Neural cell (in vitro differentiated cells): ENCODE measurements at regions not wholly inside any gene's neighbourhood (a gene's known extent, or its start where the extent isn't known, plus 50 kb on each side); places are given as distances from the start of the nearest gene placed in this dataset.

Experiments
- H2AFZ ChIP-seq: fragments of 200-600, 300-800 bp; sonication (generic), shearing (Covaris generic); 2 replicates; pipeline ENCODE4 v1.6.0; 2014; ENCODE audit warnings: low read depth, mild to moderate bottlenecking, antibody characterized with exemption, low read length, moderate library complexity
- H3F3A ChIP-seq: fragments of 200-600 bp; shearing (Covaris generic); 2 replicates; pipeline ENCODE4 v1.6.1; 2016; ENCODE audit warnings: mild to moderate bottlenecking, moderate library complexity, mixed read lengths, antibody characterized with exemption, low read length; ENCODE audit not compliant: insufficient read depth, poor library complexity, severe bottlenecking
- H3K27ac ChIP-seq: fragments of 200-600, 300-800 bp; sonication (generic), shearing (Covaris generic); 2 replicates; pipeline ENCODE4 v1.5.1; 2014; ENCODE audit warnings: mild to moderate bottlenecking, low read length, moderate library complexity
- H3K27me3 ChIP-seq: fragments of 300-800, 200-600 bp; sonication (generic), shearing (Covaris generic); 2 replicates; pipeline ENCODE4 v1.6.0; 2014; ENCODE audit warnings: mild to moderate bottlenecking, low read depth, low read length, moderate library complexity; ENCODE audit not compliant: insufficient read depth
- H3K36me3 ChIP-seq: fragments of 300-800, 200-600 bp; sonication (generic), shearing (Covaris generic); 2 replicates; pipeline ENCODE4 v1.5.1; 2014; ENCODE audit warnings: mild to moderate bottlenecking, antibody characterized with exemption, low read length, moderate library complexity; ENCODE audit not compliant: insufficient read depth
- H3K4me2 ChIP-seq: fragments of 300-800, 200-600 bp; sonication (generic), shearing (Covaris generic); 2 replicates; pipeline ENCODE4 v1.6.0; 2014; ENCODE audit warnings: mild to moderate bottlenecking, low read length
- H3K4me3 ChIP-seq: fragments of 300-800, 200-600 bp; sonication (generic), shearing (Covaris generic); 2 replicates; pipeline ENCODE4 v1.5.1; 2014; ENCODE audit warnings: mild to moderate bottlenecking, low read length, moderate library complexity
- H3K79me2 ChIP-seq: fragments of 200-600 bp; shearing (Covaris generic); replicated peaks from 2 replicates; pipeline ENCODE4 v1.6.0; 2014; ENCODE audit warnings: mild to moderate bottlenecking, low read length, moderate library complexity; ENCODE audit not compliant: insufficient read depth
- H3K9ac ChIP-seq: fragments of 300-800, 200-600 bp; sonication (generic), shearing (Covaris generic); 2 replicates; pipeline ENCODE4 v1.6.1; 2016; ENCODE audit warnings: mild to moderate bottlenecking, low read length, mixed read lengths
- H3K9me2 ChIP-seq: fragments of 200-600 bp; shearing (Covaris generic); 2 replicates; pipeline ENCODE4 v1.6.1; 2016; ENCODE audit warnings: mild to moderate bottlenecking, low read length, mixed read lengths; ENCODE audit not compliant: insufficient read depth
- H3K9me3 ChIP-seq: fragments of 200-600, 300-800 bp; sonication (generic), shearing (Covaris generic); 2 replicates; pipeline ENCODE4 v1.6.1; 2016; ENCODE audit warnings: mild to moderate bottlenecking, mixed run types, low read length, moderate library complexity, mixed read lengths
- H4K20me1 ChIP-seq: fragments of 200-600 bp; shearing (Covaris generic); 2 replicates; pipeline ENCODE4 v1.6.1; 2016; ENCODE audit warnings: mild to moderate bottlenecking, mixed run types; ENCODE audit not compliant: insufficient read depth
- EP300 ChIP-seq: fragments of 450-650 bp; conservative IDR thresholded peaks from 2 replicates; pipeline ENCODE4 v1.6.1; 2014; ENCODE audit warnings: antibody characterized with exemption, mild to moderate bottlenecking, moderate library complexity; ENCODE audit not compliant: poor library complexity, severe bottlenecking
- EZH2 ChIP-seq: fragments of 200-600, 300-800 bp; shearing (Covaris generic), sonication (generic); IDR thresholded peaks from 2 replicates; pipeline ENCODE4 v1.6.1; 2014; ENCODE audit warnings: antibody characterized with exemption, low read length, borderline replicate concordance, mild to moderate bottlenecking; ENCODE audit not compliant: insufficient read depth, poor library complexity, severe bottlenecking
- MXI1 ChIP-seq: fragments of 450-650 bp; conservative IDR thresholded peaks from 2 replicates; pipeline ENCODE4 v1.6.1; 2014; ENCODE audit warnings: antibody characterized with exemption, mild to moderate bottlenecking; ENCODE audit not compliant: poor library complexity, severe bottlenecking
- POLR2AphosphoS5 ChIP-seq: IDR thresholded peaks from 2 replicates; pipeline ENCODE4 v1.6.1; 2012
- RAD21 ChIP-seq: fragments of 450-650 bp; conservative IDR thresholded peaks from 2 replicates; pipeline ENCODE4 v1.6.1; 2014; ENCODE audit warnings: antibody characterized with exemption, mild to moderate bottlenecking, moderate library complexity
- SMC3 ChIP-seq: fragments of 450-650 bp; conservative IDR thresholded peaks from 2 replicates; pipeline ENCODE4 v1.6.1; 2014; ENCODE audit warnings: antibody characterized with exemption, mild to moderate bottlenecking, moderate library complexity; ENCODE audit not compliant: poor library complexity
- TAF1 ChIP-seq: IDR thresholded peaks from 2 replicates; pipeline ENCODE4 v1.6.1; 2012; ENCODE audit warnings: low read depth
- TF ChIP-seq, protein P1 (sequence below): IDR thresholded peaks from 2 replicates; pipeline ENCODE4 v1.6.1; 2012; ENCODE audit warnings: borderline replicate concordance
- TF ChIP-seq, protein P2 (sequence below): fragments of 450-650 bp; IDR thresholded peaks from 2 replicates; pipeline ENCODE4 v1.5.1; 2014; ENCODE audit warnings: antibody characterized with exemption, mild to moderate bottlenecking, moderate library complexity; ENCODE audit not compliant: poor library complexity, severe bottlenecking

DNA sequence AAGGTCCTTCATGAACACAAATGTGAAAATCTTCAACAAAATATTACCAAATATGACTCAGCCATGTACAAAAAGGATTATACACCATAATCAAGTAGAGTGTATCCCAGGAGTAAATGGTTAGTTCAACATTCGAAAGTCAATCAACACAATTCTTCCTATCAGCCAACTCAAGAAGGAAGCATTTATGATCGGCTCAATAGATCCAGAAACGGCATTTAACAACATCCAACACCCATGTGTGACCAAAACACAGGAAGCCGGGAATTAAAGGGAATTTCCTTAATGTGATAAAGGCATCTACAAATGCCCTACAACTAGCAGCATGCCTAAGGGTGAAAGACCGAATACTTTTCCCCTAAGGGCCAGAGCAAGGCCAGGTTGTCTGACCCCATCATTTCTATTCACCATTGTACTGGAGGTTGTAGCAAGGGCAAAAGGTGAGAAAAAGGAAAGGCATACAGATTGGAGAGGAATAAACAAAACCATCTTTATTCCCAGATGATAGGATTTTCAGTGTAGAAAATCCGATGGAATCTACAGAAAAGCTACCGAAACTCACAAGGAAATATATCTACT, 69.9 kb upstream of the CLDN5 start:
- no peak for TF ChIP-seq SMC3
- TF ChIP-seq, protein P1, sequence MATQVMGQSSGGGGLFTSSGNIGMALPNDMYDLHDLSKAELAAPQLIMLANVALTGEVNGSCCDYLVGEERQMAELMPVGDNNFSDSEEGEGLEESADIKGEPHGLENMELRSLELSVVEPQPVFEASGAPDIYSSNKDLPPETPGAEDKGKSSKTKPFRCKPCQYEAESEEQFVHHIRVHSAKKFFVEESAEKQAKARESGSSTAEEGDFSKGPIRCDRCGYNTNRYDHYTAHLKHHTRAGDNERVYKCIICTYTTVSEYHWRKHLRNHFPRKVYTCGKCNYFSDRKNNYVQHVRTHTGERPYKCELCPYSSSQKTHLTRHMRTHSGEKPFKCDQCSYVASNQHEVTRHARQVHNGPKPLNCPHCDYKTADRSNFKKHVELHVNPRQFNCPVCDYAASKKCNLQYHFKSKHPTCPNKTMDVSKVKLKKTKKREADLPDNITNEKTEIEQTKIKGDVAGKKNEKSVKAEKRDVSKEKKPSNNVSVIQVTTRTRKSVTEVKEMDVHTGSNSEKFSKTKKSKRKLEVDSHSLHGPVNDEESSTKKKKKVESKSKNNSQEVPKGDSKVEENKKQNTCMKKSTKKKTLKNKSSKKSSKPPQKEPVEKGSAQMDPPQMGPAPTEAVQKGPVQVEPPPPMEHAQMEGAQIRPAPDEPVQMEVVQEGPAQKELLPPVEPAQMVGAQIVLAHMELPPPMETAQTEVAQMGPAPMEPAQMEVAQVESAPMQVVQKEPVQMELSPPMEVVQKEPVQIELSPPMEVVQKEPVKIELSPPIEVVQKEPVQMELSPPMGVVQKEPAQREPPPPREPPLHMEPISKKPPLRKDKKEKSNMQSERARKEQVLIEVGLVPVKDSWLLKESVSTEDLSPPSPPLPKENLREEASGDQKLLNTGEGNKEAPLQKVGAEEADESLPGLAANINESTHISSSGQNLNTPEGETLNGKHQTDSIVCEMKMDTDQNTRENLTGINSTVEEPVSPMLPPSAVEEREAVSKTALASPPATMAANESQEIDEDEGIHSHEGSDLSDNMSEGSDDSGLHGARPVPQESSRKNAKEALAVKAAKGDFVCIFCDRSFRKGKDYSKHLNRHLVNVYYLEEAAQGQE, result no peak
- TF ChIP-seq, protein P2, sequence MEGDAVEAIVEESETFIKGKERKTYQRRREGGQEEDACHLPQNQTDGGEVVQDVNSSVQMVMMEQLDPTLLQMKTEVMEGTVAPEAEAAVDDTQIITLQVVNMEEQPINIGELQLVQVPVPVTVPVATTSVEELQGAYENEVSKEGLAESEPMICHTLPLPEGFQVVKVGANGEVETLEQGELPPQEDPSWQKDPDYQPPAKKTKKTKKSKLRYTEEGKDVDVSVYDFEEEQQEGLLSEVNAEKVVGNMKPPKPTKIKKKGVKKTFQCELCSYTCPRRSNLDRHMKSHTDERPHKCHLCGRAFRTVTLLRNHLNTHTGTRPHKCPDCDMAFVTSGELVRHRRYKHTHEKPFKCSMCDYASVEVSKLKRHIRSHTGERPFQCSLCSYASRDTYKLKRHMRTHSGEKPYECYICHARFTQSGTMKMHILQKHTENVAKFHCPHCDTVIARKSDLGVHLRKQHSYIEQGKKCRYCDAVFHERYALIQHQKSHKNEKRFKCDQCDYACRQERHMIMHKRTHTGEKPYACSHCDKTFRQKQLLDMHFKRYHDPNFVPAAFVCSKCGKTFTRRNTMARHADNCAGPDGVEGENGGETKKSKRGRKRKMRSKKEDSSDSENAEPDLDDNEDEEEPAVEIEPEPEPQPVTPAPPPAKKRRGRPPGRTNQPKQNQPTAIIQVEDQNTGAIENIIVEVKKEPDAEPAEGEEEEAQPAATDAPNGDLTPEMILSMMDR, result no peak
- H3K27me3 ChIP-seq, result no peaks in the 10 kb centered on the region
- no peak overlapping the region for H3K27ac ChIP-seq
- H3K79me2 ChIP-seq, result no peaks in the 10 kb centered on the region
- H4K20me1 ChIP-seq, result no peaks in the 10 kb centered on the region
- no peak overlapping the region for H3K4me2 ChIP-seq
- no peak overlapping the region for H3K4me3 ChIP-seq
- no peak overlapping the region for H2AFZ ChIP-seq
- H3K36me3 ChIP-seq, result no peaks in the 10 kb centered on the region
- H3K9ac ChIP-seq, result no peak overlapping the region
- H3F3A ChIP-seq, result no peaks in the 10 kb centered on the region
- H3K9me2 ChIP-seq, result no peaks in the 10 kb centered on the region
- no peaks in the 10 kb centered on the region for H3K9me3 ChIP-seq

DNA sequence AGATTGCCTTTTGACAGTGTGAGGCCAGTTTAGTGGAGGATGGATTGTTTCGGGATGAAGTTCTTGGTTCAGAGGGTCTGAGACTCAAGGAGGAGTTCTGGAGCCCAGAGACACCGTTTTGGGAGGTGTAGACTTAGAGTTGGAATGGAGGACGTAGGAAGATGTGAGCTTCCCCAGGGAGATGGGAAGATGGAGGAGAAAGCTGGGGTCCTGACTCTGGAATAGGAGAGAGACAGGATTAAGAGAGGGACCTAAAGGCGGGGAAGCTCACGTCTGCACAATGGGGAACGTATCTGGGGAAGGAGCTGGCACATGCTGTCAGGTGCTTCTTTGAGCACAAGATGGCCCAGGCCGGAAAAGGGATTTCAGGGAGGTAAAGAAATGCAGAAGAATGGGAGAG, 71.3 kb upstream of the CLDN5 start:
- no peaks in the 10 kb centered on the region for H3F3A ChIP-seq
- no peak overlapping the region for H3K4me2 ChIP-seq
- H3K36me3 ChIP-seq, result no peaks in the 10 kb centered on the region
- H2AFZ ChIP-seq, result no peak overlapping the region
- no peaks in the 10 kb centered on the region for H3K79me2 ChIP-seq
- TF ChIP-seq RAD21 (no peak), SMC3 (no peak), EP300 (no peak), EZH2 (no peak), MXI1 (no peak), TAF1 (no peak), POLR2AphosphoS5 (no peak)
- TF ChIP-seq, protein P1, result no peak
- TF ChIP-seq, protein P2, result no peak
- H4K20me1 ChIP-seq, result no peaks in the 10 kb centered on the region
- H3K27me3 ChIP-seq, result no peaks in the 10 kb centered on the region
- no peaks in the 10 kb centered on the region for H3K9me2 ChIP-seq
- H3K9me3 ChIP-seq, result no peaks in the 10 kb centered on the region
- H3K4me3 ChIP-seq, result no peak overlapping the region
- H3K9ac ChIP-seq, result no peak overlapping the region
- H3K27ac ChIP-seq, result no peak overlapping the region
